ENCODE measurements at regions not wholly inside any gene's neighbourhood (a gene's known extent, or its start where the extent isn't known, plus 50 kb on each side); places are given as distances from the start of the nearest gene placed in this dataset.
A peak's percentile ranks its signal among the peaks of the same experiment; 100 is the strongest.

GRCh38 chr16:86306811-86307513 lies 203.4 kb upstream of the FOXF1 start:
- no peak for DNase-seq

DNA sequence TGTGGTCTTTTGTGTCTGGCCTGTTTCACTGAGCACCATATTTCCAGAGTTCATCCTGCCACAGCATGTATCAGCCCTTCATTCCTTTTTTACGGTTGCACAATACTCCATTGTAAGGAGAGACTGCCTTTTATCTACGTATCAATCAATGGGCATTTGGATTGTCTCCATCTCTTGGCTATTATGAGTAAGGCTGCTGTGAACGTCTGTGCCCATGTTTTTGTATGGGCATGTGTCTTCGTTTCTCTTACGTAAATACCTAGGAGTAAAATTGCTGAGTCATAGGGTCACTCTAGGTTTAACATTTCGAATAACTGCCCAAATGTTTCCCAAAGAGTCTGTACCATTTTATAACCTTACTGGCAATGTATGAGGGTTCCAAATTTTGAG lies 202.8 kb upstream of the FOXF1 start:
- no peak for DNase-seq

DNA sequence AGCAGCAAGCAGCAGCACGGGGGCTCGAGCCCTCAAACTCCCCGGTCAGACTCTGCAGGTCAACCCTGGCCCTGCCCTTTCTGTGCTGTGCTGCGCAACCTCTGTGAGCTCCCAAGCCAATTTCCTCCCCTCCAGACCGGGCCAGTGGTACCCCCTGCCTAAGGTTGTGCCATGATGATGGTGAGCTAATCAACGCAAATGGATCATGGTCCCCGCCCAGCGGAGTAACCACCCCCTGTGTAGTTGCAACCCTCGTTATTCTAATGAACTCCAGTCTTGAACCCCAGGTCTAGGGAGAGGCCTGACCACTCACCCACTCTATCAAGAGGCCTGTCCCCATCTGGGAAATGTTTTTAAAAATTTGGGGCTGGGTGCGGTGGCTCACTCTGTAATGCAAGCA lies 201.8 kb upstream of the FOXF1 start:
- DNase-seq: no peak

GRCh38 chr16:86313631-86314030 lies 196.7 kb upstream of the FOXF1 start:
- no peak for DNase-seq

DNA sequence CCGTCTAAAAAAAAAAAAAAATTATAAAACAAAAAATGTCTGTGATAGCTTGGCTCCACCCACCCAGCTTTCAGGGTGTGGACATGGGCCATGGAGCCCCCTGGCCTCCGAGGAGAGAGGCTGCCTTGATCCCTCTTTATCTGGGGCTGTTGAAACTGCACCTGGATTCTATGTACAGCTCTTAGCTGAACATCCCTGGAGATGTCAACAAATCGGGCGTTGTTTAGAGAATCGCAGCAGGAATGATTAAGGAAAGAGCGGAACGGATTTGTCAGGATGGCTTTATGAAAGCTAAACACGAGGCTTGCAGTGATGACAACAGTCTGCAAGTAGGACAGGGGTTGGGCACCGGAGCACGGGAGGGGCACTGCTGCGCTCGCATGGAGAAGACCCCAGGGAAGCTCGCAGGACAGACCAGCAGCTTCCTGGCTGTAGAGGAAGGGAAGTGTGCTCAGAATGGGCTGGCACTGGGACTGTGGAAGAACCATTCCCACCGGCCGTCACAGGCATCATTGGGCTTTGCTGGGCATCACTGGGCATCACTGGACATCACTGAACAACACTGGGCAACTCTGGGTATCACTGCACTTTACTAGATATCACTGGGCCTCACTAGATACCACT lies 195.8 kb upstream of the FOXF1 start:
- no peak for DNase-seq

GRCh38 chr16:86316967-86317812 lies 193.1 kb upstream of the FOXF1 start:
- no peak for DNase-seq

- DNase-seq: no peak
Measured at GRCh38 chr16:86317813-86318650, 192.3 kb upstream of the FOXF1 start.

DNA sequence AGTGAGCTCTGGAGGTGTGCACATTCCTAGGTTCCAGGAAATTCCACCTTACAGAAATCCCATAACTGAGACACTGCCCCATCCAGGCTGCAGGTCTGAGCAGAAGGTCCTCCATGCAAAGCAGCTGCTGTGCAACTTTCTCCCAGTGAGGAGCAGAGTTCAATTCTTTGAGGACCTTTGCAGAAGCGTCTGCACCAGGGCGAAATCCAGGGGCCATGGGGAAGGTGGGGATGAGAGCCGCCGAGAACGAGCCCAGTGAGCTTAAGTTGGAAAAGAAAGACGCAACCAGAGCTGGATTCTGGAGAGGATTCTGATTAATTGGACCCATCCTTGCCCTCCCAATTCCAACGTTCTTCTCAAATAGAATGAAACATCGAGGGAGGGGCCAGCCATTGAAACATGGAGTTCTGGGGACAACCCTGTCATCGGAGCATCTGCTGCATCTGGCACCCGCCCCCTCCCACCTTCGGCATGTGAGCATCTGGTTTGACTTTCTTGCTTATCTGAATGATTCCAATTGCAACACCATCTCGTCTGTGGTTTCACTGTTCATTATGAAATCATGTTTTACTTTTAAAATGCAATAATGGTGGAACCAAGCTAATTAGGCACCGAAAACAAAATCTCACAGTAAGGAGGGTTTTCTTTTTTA lies 190.6 kb upstream of the FOXF1 start:
- peak; percentile 13 for DNase-seq

- no peak for DNase-seq
Measured at GRCh38 chr16:86320237-86320595, 190.1 kb upstream of the FOXF1 start.

- no peak for DNase-seq
Measured at GRCh38 chr16:86321491-86321890, 188.8 kb upstream of the FOXF1 start.

DNA sequence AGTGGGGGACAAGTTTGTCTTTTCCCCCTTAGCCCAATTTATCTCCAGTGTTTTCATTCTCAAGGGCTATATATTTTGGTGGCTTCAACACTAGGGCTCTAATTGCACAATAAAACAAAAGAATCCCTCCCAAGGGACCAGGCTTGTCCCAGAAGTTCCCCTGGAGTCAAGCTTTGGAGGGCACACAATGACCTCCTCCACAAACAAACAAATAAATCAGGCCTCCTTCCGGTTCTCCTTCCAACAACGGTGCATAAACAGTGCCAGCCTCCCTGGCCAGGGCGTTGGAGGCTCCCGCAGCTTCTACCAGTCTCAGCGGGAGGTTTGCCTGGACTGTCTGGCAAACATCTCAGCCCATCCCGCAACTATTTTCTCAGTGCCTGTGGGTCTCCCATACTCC lies 188.0 kb upstream of the FOXF1 start:
- DNase-seq: no peak

DNA sequence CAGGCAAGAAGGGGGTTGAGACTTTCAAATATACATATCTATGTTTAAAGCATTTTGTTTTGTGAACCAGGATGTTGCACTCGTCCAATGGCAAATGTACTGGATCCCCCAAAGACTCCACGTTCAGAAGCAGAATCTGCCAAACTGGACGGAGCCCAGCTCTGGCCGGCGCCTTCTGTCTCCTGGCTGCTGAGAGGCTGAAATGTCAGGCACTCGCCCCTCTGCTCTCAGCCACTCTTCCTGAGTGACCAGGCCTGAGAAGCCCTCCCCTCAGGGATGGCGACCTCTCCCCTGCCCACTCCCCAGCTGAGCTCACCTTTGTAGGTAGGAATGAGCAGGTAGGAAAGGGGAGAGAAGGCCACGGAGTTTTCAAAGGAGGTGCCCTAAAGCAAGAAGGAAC lies 187.5 kb upstream of the FOXF1 start:
- no peak for DNase-seq

DNA sequence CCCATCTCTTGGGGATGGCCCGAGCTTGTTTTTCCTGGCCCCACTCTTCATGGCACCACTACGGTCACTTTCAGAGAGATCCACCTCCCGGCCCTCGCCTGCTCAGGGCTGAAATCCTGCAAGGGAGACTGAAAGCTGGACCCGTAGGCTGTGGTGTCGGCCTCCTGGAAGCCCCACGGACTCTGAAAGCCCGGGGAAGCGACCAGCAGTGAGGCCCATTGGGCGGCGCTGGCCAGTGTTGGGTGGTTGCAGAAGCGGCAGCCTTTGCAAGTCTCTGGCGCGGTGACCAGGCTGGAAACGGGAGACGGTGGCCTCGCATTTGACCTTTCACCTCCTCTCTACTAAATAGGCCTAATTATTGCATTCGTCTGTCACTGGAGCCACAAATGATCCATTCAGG lies 186.0 kb upstream of the FOXF1 start:
- no peak for DNase-seq

DNA sequence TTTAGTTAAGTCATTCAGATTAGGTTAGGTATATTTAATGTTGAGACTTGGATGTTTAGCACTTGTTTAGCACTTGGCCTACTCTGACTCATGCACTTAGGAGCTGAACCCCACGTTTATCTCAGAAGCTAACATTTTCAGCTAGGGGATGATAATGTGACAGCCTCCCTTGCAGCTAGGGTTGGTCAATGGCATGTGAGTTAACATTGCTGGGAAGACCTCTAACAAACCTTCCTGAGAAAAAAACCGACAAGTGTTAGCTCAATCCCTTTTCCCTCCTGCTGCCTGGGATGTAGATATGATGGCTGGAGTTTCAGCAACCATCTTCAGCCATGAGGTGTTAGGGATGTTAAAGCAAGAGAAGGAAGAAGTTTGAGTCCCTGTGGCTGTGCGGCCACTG lies 185.0 kb upstream of the FOXF1 start:
- DNase-seq: no peak

GRCh38 chr16:86325895-86326294 lies 184.4 kb upstream of the FOXF1 start:
- no peak for DNase-seq

- DNase-seq: no peak
Measured at GRCh38 chr16:86327321-86327720, 183.0 kb upstream of the FOXF1 start.

DNA sequence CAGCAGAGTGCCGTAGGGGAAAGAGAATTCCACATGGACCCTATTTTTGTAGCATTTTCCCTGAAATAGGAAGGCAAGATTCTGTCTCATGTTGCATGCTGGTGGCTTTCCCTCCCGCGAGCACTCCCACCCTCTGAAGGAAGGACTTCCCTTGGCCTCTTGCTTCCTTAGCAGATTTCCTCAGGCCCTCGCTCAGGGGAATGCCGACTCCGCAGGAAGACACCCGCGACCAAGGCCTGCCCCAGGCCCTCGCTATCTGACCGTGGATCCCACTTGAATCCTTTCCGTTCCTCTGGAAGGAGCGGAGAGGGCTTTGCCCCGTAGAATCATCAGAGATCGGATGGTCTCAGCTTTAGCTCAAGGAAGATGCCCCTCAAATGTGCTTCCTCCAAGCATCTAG lies 179.4 kb upstream of the FOXF1 start:
- no peak for DNase-seq

DNA sequence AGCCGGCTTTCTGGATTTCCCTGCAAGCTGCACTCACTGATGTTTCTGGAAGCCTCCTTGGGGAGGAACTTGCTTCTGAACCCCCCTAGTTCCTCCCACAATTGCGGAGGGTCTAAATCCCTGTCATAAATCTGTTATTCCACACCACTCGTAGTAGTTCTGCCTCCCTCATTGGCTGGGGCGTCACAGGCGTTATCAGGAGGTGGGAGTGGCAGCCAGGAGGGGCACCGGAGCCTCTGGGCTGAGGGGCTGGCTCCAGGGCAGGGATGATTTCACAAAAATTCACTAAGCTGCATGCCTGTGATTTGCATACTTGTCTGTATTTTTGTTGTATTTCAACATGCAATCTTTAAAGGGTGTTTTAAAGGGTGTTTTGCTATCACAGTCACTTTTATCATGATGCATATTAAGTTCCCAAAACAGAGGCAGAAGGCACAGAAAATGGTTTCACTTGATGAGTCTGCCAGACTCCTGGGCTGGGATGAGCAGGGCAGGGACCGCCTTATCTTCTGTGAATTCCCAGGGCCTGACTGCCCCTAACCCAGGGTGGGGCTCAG lies 176.2 kb upstream of the FOXF1 start:
- DNase-seq: no peak

DNA sequence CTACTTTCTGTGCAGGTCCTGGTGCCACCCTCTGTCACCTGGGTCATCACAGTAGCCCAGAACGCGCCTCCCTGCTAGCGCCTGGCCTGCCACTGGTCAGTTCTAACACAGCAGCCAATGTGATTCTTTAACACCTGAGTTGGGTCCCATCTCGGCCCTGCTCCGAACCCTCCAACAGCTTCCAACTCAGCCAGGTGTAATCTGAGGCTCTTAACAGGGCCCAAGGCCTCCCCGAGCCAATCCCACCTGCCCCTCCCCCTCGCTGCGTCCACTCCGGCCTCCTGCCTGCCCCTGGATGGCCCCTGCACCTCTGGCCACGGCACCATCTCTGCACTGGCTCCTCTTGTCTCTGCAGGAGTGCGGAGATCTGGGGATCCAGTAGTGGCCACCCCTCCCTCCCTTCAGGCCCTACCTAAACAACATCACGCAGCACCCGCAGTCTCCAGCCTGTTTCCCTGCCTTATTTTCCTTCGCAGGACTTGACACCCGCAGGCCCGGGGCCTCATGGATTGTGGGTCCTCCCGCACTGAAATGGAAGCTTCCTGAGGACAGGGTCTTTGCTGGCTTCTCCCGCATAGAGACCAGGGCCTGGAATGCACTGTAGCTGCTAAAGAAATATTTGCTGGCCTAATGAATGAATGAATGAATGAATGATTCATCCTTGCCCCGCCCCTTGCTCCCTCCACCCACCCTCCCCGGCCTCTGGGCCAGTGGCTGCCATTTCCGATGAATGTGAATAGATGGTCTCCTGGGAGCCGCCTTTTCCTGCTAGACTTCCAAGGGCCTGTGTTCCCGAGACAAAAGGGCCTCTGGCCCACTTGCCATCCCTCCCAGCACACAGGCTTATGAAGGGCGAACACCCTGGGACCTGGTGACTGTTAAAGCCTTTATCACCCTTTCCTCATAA lies 174.8 kb upstream of the FOXF1 start:
- DNase-seq: no peak

DNA sequence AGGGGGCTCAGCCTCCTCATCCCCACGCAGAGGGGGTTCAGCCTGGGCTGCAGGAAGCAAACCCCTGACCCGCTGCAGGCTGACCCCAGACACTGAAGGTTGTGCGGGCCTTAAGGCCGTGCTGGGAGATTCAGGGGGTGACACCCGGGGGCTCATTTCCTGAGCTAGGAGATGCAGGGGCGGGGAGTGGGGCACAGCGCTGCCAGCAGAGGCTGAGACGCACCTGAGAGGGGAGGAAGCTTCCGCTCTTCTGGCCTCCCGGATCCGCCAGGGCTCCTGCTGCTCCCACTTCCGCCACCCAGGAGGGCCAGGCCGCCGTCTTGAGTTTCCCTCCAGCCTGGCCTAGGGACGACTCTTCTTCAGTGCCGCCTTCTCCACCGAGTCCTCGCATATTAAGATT lies 173.2 kb upstream of the FOXF1 start:
- no peak for DNase-seq

All from activated CD4-positive, alpha-beta T cell treated with anti-CD3 and anti-CD28 coated beads for 48 hours (primary cell).